Fibroblast of villous mesenchyme (primary cell): ENCODE measurements at regions not wholly inside any gene's neighbourhood (a gene's known extent, or its start where the extent isn't known, plus 50 kb on each side); places are given as distances from the start of the nearest gene placed in this dataset.

Experiments used
- DNase-seq: peaks from one replicate; pipeline ENCODE4 v3.0.0-alpha.2; 2010; ENCODE audit warnings: low read depth
- H3K4me3 ChIP-seq: 2 replicates; pipeline ENCODE4 v1.5.1; 2011; ENCODE audit warnings: low read depth, mild to moderate bottlenecking, low read length
- TF ChIP-seq, protein P1 (sequence below): IDR thresholded peaks from 2 replicates; pipeline ENCODE4 v1.5.1; 2012; ENCODE audit warnings: low read depth, mild to moderate bottlenecking, low read length; ENCODE audit not compliant: insufficient read depth

DNA sequence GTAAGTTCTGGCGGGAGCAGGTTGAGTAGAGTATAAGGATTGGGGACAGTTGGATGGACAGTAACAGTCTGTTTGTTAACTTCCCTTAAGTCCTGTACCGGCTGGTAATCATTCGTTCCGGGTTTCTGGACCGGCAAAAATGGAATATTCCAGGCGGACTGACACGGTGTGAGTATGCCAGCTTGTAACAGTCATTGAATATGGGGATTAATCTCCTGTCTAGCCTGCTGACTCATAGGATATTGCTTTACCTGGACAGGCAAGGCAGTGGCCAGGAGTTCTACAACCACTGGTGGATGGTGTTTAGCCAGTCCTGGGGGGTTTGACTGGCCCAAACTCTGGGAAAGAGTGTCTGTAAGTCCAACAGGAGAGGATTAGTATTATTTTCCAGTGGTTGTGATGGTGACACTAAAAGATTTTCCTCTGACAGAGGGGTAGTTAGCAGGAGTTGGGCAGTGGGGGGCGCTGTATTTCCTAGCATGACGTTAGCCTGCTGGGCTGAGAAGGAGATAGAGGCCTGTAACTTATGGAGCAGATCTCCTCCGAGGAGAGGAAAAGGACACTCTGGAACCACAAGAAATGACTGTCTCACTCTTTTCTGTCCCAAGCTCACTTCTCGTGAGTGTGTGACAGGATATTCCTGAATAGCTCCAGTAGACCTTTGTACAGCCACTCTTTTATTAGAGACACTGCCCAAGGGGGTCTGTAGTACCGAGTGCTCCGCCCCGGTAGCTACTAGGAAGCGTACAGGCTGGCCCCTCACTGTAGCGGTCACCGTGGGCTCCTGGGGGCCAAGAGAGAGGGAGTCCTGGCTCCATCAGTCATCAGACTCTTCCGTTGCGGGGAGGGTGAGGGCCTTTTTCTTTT, 152.2 kb downstream of the TRIM27 start:
- TF ChIP-seq, protein P1, sequence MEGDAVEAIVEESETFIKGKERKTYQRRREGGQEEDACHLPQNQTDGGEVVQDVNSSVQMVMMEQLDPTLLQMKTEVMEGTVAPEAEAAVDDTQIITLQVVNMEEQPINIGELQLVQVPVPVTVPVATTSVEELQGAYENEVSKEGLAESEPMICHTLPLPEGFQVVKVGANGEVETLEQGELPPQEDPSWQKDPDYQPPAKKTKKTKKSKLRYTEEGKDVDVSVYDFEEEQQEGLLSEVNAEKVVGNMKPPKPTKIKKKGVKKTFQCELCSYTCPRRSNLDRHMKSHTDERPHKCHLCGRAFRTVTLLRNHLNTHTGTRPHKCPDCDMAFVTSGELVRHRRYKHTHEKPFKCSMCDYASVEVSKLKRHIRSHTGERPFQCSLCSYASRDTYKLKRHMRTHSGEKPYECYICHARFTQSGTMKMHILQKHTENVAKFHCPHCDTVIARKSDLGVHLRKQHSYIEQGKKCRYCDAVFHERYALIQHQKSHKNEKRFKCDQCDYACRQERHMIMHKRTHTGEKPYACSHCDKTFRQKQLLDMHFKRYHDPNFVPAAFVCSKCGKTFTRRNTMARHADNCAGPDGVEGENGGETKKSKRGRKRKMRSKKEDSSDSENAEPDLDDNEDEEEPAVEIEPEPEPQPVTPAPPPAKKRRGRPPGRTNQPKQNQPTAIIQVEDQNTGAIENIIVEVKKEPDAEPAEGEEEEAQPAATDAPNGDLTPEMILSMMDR = no peak
- no peak for DNase-seq
- no peak overlapping the region for H3K4me3 ChIP-seq

DNA sequence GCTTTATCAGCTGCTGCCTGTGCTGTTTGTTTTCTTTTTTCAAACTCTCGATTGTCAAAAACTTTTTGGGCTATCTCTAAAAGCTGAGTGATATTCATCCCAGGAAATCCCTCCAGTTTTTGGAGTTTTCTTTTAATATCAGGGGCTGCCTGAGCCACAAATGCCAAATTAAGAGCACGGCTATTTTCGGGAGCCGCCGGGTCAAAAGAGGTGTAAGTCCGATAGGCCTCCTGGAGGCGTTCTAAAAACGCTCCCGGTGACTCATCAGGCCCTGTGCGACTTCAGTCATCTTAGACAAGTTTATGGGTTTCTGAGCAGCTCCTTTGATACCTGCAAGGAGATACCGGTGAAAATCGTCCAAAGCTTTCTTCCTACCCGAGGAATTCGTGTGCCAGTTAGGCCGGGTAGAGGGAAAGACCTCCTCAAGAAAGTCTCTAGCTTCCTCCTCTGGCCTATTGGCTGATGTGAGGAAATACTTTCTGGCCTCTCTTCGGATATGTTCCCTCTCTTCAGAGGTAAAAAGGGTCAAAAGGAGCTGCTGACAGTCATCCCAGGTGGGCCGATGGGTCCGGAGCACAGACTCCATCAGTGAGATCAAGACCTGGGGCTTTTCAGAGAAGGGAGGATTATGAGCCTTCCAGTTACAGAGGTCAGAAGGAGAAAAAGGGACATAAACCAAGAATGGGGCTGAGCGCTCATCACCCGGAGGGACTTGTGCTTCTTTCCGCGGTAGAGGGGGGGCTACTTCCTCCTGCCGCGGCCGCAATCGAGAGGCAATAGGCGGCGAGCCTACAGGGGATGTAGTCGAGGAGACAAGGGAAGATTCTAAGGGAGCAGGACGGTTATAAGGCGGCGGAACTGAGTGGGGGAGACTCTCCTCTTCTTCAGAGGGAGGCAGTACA, 151.1 kb downstream of the TRIM27 start:
- no peak overlapping the region for H3K4me3 ChIP-seq
- TF ChIP-seq, protein P1 = no peak
- DNase-seq = no peak

DNA sequence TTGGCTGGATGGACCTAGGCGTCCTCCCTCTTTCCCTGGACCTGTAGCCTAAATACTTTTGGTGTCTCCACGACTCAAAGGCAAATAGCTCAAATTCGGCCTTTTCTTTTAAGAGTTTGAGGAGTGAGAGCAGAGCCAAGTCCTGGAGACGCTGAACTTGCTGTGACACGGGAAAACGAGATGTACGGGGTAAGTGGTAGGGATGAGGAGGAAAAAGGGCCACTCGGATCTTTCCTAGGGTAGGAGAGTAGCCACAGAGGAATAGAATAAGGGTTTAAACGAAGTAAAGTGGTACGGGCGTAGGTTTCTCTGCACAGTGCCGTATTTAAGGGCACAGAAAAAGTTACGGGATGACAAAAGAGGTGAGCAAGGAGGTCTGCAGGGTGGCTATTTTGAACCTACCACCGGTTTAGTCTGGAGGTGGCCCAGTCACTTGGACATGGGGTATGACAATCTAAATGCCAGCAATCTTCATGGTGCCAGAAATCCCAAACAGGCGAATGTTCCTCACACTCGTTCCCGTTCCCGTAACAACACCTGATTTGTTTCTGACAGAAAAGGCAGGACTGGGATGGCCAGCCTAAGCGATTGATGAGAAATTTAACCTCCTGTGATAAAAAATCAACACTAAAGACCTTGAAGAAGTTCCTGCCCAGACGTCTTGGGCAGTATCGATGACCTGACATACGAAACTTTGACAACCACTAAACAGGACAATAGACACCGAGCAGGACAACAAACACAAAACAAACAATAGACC, 149.3 kb downstream of the TRIM27 start:
- no peak overlapping the region for H3K4me3 ChIP-seq
- no peak for DNase-seq
- TF ChIP-seq, protein P1 = no peak

DNA sequence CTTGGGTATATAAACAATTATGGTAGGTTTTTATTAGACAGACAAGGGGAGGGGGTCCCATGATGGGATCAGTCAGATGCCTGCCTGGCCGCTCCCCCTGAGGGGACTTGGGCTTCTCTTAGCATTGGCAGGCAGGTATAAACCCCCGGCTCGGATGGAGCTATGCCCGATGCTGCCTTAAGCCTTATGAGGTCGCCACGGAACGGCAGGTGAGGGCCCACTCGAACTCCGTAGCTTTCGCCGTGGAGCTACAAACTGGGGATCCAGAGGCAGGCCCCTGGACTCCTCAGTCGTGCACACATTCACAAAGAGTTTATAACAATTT, 148.8 kb downstream of the TRIM27 start:
- TF ChIP-seq, protein P1 = no peak
- DNase-seq = no peak
- no peak overlapping the region for H3K4me3 ChIP-seq

DNA sequence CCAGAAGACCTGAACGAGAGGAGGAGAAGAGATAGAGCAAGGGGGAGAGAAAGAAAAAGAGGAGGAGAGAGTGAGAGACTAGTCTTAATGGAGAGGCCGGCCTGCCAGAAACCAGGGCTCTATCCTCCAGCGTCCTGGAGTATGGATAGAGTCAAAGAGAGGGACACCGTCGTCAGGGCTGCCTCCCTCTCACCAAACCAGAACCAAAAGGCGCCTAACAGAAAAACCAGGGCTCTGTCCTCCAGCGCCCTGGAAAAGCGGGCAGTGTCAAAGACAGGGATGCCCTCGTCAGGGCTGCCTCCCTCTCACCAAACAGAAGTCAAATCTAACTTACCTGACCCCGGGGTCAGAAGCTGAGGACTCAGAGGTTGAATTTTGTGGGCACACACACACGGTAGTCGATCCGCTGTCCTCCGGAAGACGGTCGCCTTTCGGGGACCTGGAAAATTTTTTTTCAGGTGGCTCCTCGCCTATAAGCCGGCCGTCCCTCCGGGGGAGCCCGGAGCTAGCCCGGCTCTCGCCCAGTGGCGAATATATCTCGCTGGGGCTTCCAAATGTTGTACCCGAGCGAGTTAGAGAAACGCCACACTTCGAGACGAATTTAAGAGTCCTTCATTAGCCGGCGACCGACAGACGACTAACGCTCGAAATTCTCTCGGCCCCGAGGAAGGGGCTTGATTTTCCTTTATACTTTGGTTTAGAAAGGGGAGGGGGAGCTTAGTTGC, 148.2 kb downstream of the TRIM27 start:
- TF ChIP-seq, protein P1 = no peak
- DNase-seq = no peak
- H3K4me3 ChIP-seq = no peak overlapping the region
